Loucy (cell line): ENCODE measurements at regions not wholly inside any gene's neighbourhood (a gene's known extent, or its start where the extent isn't known, plus 50 kb on each side); places are given as distances from the start of the nearest gene placed in this dataset.

Experiments used
- EZH2phosphoT487 ChIP-seq: fragments of 200-600 bp; IDR thresholded peaks from 2 replicates; pipeline ENCODE4 v1.6.1; 2018; ENCODE audit warnings: antibody characterized with exemption, mild to moderate bottlenecking, moderate library complexity, borderline replicate concordance
- TF ChIP-seq, protein P1 (sequence below): fragments of 200-600 bp; sonication (generic); conservative IDR thresholded peaks from 2 replicates; pipeline ENCODE4 v1.5.1; 2014; ENCODE audit warnings: mild to moderate bottlenecking, antibody characterized with exemption, low read length

DNA sequence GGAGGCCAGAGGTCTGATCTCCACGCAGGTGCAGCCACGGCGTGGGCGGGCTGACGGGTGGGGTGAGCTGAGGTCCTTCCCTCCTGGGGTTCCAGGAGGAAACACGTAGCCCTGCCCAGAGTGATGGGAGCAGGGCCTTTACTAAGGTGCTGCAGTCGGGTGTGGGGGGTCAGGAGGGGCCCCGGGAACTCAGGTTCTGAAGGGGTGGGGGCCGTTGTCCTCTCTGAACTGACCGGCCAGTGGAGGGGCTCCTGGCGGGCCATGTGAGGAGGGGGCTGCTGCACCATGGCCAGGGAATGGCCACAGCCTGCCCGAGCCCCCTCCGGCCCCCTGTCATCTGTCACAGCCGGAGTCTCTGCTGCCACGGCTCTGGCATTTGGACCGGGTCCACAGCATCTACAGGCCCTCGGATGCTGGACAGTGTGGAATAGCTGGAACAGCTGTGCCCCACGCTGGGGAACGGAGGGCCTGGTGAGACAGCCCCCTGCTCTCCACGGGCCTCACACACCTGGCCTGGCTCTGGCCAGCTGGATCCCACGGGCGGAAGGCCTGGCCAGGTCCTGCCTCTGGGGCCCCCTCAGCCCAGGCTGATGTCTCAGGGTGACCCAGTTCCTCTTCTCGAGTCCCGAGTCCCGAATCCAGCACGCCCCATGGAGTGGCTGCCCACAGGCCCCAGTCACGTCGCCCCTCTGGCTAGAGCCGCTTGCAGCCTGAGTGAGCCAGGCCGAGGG, 145.6 kb upstream of the GPC1 start:
- TF ChIP-seq, protein P1, sequence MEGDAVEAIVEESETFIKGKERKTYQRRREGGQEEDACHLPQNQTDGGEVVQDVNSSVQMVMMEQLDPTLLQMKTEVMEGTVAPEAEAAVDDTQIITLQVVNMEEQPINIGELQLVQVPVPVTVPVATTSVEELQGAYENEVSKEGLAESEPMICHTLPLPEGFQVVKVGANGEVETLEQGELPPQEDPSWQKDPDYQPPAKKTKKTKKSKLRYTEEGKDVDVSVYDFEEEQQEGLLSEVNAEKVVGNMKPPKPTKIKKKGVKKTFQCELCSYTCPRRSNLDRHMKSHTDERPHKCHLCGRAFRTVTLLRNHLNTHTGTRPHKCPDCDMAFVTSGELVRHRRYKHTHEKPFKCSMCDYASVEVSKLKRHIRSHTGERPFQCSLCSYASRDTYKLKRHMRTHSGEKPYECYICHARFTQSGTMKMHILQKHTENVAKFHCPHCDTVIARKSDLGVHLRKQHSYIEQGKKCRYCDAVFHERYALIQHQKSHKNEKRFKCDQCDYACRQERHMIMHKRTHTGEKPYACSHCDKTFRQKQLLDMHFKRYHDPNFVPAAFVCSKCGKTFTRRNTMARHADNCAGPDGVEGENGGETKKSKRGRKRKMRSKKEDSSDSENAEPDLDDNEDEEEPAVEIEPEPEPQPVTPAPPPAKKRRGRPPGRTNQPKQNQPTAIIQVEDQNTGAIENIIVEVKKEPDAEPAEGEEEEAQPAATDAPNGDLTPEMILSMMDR, result no peak
- no peak for TF ChIP-seq EZH2phosphoT487
